Peyer's patch (tissue), 4 donors: ENCODE measurements at regions not wholly inside any gene's neighbourhood (a gene's known extent, or its start where the extent isn't known, plus 50 kb on each side); places are given as distances from the start of the nearest gene placed in this dataset.

Experiments
- DNase-seq, 3 donors: peaks; one replicate each; pipeline ENCODE4 v3.0.0-alpha.2; 2017 to 2019
- H3K27ac ChIP-seq, 4 donors: fragments of 200-600 bp; sonication (generic); one replicate each; pipeline ENCODE4 v1.5.1; 2016 to 2019
- H3K27me3 ChIP-seq, 2 donors: fragments of 200-600 bp; sonication (generic); one replicate each; pipeline ENCODE4 v1.5.1; 2019
- H3K36me3 ChIP-seq, 3 donors: fragments of 200-600 bp; sonication (generic); one replicate each; pipeline ENCODE4 v1.5.1; 2016 to 2019
- H3K4me1 ChIP-seq, 4 donors: fragments of 200-600 bp; sonication (generic); one replicate each; pipeline ENCODE4 v1.5.1; 2016 to 2019
- H3K4me3 ChIP-seq, 4 donors: fragments of 200-600 bp; sonication (generic); 1 replicate in 3 of 4; 2 replicates in 1 of 4; pipeline ENCODE4 v1.5.1; 2016 to 2019; ENCODE audit warnings: mild to moderate bottlenecking in 1 of 4
- H3K9me3 ChIP-seq, 4 donors: fragments of 200-600 bp; sonication (generic); one replicate each; pipeline ENCODE4 v1.5.1; 2016 to 2019; ENCODE audit warnings: mild to moderate bottlenecking in 1 of 4
- POLR2A ChIP-seq, 2 donors: fragments of 450-650 bp; IDR thresholded peaks; one replicate each; pipeline ENCODE4 v1.5.1; 2017; ENCODE audit warnings: antibody characterized with exemption in 2 of 2, mild to moderate bottlenecking in 2 of 2, moderate library complexity in 2 of 2
- TF ChIP-seq, protein P1 (sequence below), 6 experiments: fragments of 450-650 bp in 4 of 6; fragments of 200-600 bp in 2 of 6; sonication (generic) in 1 of 6; IDR thresholded peaks; one replicate each; pipeline ENCODE4 v1.5.1; 2017 to 2019; ENCODE audit warnings: antibody characterized with exemption in 6 of 6, mild to moderate bottlenecking in 3 of 6, moderate library complexity in 1 of 6

DNA sequence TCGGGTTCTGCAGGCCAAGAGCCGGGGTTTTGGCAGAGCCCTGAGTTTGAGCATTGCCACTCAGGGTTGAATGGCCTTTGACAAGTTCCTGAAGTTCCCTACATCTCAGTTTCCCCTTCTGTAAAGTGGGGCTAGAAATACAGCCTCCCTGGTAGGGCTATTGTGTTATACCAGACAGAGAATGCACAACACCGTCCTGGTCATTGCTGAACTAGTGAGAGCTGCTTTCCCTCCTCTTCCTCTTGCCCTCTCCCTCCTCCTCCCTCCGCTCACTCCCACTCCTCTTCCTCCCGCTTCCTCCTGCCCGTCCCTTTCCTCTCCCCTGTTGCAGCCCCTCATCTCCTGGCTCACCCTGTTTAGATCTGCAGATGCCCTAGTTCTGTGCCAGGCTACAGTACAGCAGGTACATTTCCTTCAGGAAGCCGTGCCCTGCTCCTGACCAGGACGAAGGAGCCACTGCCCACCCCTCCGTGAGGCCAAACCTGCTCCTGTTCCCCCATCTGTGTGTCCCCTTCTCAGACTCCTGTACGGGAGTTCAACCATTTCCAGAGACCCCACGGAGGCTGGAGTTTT, 91.5 kb upstream of the SHANK2 start:
- H3K36me3 ChIP-seq = no peaks in the 10 kb centered on the region
- peak in 1 of 3 donors; percentile 14 for DNase-seq
- TF ChIP-seq POLR2A (IDR thresholded peaks at IDR 0.05) = no peak
- TF ChIP-seq, protein P1, sequence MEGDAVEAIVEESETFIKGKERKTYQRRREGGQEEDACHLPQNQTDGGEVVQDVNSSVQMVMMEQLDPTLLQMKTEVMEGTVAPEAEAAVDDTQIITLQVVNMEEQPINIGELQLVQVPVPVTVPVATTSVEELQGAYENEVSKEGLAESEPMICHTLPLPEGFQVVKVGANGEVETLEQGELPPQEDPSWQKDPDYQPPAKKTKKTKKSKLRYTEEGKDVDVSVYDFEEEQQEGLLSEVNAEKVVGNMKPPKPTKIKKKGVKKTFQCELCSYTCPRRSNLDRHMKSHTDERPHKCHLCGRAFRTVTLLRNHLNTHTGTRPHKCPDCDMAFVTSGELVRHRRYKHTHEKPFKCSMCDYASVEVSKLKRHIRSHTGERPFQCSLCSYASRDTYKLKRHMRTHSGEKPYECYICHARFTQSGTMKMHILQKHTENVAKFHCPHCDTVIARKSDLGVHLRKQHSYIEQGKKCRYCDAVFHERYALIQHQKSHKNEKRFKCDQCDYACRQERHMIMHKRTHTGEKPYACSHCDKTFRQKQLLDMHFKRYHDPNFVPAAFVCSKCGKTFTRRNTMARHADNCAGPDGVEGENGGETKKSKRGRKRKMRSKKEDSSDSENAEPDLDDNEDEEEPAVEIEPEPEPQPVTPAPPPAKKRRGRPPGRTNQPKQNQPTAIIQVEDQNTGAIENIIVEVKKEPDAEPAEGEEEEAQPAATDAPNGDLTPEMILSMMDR (IDR thresholded peaks at IDR 0.05) = no peak
- H3K4me3 ChIP-seq = no peak overlapping the region
- no peak overlapping the region for H3K27ac ChIP-seq
- peaks cover 0 to 10% (median 0%) of the 10 kb centered on the region in 4 donors for H3K4me1 ChIP-seq
- H3K27me3 ChIP-seq = no peaks in the 10 kb centered on the region
- H3K9me3 ChIP-seq = no peaks in the 10 kb centered on the region

DNA sequence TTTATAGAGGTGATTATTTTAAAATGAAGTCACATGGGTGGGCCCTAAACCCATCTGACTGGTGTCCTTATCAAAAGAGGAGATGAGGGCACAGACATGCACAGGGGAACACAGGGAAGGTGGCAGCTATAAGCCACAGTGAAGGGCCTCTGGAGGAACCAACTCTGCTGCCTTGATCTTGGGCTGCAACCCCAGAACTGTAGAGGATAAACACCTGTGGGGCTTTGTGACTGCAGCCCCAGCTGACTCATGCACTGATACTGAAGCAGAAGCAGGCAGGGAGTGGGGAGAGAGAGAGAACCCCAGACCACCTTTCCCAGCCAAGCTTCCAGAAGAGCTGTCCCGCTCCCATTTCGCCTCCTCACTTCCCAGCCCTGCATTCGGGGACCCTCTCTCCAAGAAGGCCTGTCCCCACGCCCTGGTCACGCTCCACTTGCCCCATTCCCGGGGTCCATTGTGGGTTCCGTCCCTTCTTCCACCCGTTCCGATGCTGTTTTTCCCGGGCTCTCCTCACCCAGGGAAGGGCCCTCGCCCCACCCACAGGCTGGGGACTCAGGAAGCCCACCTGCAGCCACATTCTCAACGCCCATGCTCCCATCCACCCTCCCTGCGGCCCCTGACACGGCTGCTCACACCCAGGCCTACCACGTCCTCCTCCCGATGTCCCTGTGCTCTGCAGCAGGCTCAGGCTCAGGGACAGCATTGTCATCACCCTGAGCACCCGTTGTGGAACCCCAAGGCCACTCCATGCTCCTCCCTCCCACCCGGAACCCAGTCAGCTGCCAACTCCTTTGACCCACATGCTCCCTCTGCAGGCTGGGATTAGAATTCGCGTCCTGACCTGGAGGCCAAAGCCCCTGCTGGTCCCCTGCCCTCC, 90.8 kb upstream of the SHANK2 start:
- Histone ChIP-seq H3K27ac (no peak overlapping the region), H3K36me3 (no peaks in the 10 kb centered on the region), H3K4me1 (peaks cover 0 to 10% (median 0%) of the 10 kb centered on the region in 4 donors), H3K9me3 (no peaks in the 10 kb centered on the region), H3K27me3 (no peaks in the 10 kb centered on the region), H3K4me3 (no peak overlapping the region)
- DNase-seq = peak; percentile 16 to 61 (median 54)
- TF ChIP-seq, protein P1 (IDR thresholded peaks at IDR 0.05) = peak in 4 of 6 experiments; percentile 35 to 65 (median 61)
- TF ChIP-seq POLR2A (IDR thresholded peaks at IDR 0.05) = no peak

DNA sequence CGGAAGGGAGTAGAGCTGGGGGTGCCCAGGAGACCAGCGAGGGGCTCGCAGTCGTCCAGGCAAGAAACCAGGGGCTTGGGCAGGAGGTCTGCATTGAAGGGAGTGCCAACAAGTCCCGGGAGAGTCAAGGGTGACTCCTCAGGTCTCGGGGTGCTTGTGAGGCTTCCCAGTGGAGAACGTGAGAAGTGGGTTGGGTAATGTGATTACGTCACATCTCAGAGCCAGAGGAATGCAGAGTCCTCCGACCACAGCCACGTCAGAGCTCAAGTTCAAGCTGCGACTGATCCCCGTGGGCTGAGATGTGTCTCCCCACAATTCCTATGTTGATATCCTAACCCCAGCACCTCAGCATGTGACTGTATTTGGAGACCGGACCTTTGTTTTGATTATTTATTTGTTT, 89.7 kb upstream of the SHANK2 start:
- no peak for TF ChIP-seq POLR2A (IDR thresholded peaks at IDR 0.05)
- TF ChIP-seq, protein P1 (IDR thresholded peaks at IDR 0.05) = no peak
- peak in 1 of 3 donors; percentile 27 for DNase-seq
- H3K9me3 ChIP-seq = no peaks in the 10 kb centered on the region

DNA sequence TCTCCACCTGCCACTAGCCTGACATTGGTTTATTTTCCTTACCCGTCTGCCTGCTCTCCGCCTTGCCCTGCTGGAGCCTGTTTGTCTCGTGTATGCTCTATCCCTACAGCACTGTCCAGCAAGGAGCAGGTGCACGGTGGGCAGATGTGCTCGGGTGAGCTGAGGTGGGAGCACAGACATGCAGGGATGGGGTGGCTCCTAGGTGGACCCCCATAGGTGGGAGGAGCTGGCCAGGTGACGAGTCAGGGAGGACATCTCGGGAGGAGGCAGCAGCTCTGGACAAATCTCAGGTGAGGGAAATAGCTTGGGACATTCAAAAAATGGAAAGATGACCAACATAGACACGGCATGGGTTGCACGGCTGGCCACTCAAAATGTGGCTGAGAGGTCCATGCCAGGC, 89.2 kb upstream of the SHANK2 start:
- DNase-seq = no peak
- H3K9me3 ChIP-seq = no peaks in the 10 kb centered on the region
- no peak overlapping the region for H3K27ac ChIP-seq
- H3K27me3 ChIP-seq = no peaks in the 10 kb centered on the region
- H3K36me3 ChIP-seq = no peaks in the 10 kb centered on the region
- H3K4me3 ChIP-seq = no peak overlapping the region
- TF ChIP-seq, protein P1 (IDR thresholded peaks at IDR 0.05) = no peak
- TF ChIP-seq POLR2A (IDR thresholded peaks at IDR 0.05) = no peak
- peaks cover 0 to 10% (median 0%) of the 10 kb centered on the region in 4 donors for H3K4me1 ChIP-seq

More for the DNA sequence above, 89.7 kb upstream of the SHANK2 start:
- H3K27me3 ChIP-seq = no peaks in the 10 kb centered on the region
- no peaks in the 10 kb centered on the region for H3K36me3 ChIP-seq
- H3K27ac ChIP-seq = no peak overlapping the region
- no peak overlapping the region for H3K4me3 ChIP-seq
- peaks cover 0 to 10% (median 0%) of the 10 kb centered on the region in 4 donors for H3K4me1 ChIP-seq

DNA sequence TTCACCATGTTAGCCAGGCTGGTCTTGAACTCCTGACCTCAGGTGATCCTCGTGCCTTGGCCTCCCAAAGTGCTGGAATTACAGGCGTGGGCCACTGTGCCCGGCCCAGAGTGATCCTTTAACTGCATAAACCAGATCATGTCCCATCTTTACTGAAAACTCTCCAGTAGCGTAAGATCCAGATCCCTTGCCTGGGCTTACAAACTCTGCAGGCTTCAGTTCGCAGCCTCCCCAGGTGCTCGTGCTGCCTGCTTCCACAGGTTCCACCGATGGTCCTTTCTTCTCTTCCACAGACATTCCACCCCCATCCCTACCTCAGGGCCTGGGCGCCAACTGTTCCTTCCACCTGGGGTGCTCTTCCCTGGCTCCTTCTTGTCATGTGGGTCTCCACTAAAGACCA, 88.8 kb upstream of the SHANK2 start:
- peaks cover 0 to 10% (median 0%) of the 10 kb centered on the region in 4 donors for H3K4me1 ChIP-seq
- TF ChIP-seq, protein P1 (IDR thresholded peaks at IDR 0.05) = no peak
- no peak for TF ChIP-seq POLR2A (IDR thresholded peaks at IDR 0.05)
- no peak overlapping the region for H3K4me3 ChIP-seq
- no peaks in the 10 kb centered on the region for H3K27me3 ChIP-seq
- H3K9me3 ChIP-seq = no peaks in the 10 kb centered on the region
- peak in 1 of 3 donors; percentile 15 for DNase-seq
- no peak overlapping the region for H3K27ac ChIP-seq
- H3K36me3 ChIP-seq = no peaks in the 10 kb centered on the region
